C4-2B (cell line): ENCODE measurements at regions not wholly inside any gene's neighbourhood (a gene's known extent, or its start where the extent isn't known, plus 50 kb on each side); places are given as distances from the start of the nearest gene placed in this dataset.

Experiments used
- CTCF ChIP-seq: fragments of 450-650 bp; conservative IDR thresholded peaks from 2 replicates; pipeline ENCODE4 v1.5.1; 2017; ENCODE audit warnings: mild to moderate bottlenecking
- ZFX ChIP-seq: fragments of 450-650 bp; IDR thresholded peaks from 2 replicates; pipeline ENCODE4 v1.6.1; 2017

- TF ChIP-seq CTCF (no peak), ZFX (no peak)
Measured at GRCh38 chr5:117165068-117165467, 590.4 kb upstream of the SEMA6A start.
